NCI-H2029 (cell line): ENCODE measurements at regions not wholly inside any gene's neighbourhood (a gene's known extent, or its start where the extent isn't known, plus 50 kb on each side); places are given as distances from the start of the nearest gene placed in this dataset.
"Not testable (repeated sequence)": the region's sequence is repeated elsewhere in the genome, so short reads cannot be mapped to it uniquely, and the experiment has no call there.

ENCODE experiments used
- DNase-seq: peaks from one replicate; lab custom pipeline; 2025; lab: John Stamatoyannopoulos, UW

GRCh38 chr4:174066611-174067205, 216.8 kb downstream of the FBXO8 start:
- DNase-seq, result no peak

GRCh38 chr4:174062831-174063230, 220.6 kb downstream of the FBXO8 start:
- no peak for DNase-seq

GRCh38 chr4:174061026-174061425, 222.4 kb downstream of the FBXO8 start:
- DNase-seq, result no peak

- no peak for DNase-seq
Observed at GRCh38 chr4:174058846-174059245, 224.6 kb downstream of the FBXO8 start.

GRCh38 chr4:174056959-174057358, 226.5 kb downstream of the FBXO8 start:
- no peak for DNase-seq

- DNase-seq, result no peak
Observed at GRCh38 chr4:174055344-174055743, 228.1 kb downstream of the FBXO8 start.

GRCh38 chr4:174053895-174054294, 229.6 kb downstream of the FBXO8 start:
- no peak for DNase-seq

GRCh38 chr4:174047363-174047762, 236.1 kb downstream of the FBXO8 start:
- no peak for DNase-seq

GRCh38 chr4:174045829-174046228, 237.6 kb downstream of the FBXO8 start:
- not testable (repeated sequence) for DNase-seq

GRCh38 chr4:174045381-174045780, 238.1 kb downstream of the FBXO8 start:
- no peak for DNase-seq

- no peak for DNase-seq
Observed at GRCh38 chr4:174041555-174042105, 241.8 kb downstream of the FBXO8 start.

GRCh38 chr4:174040287-174040686, 243.2 kb downstream of the FBXO8 start:
- DNase-seq, result no peak

GRCh38 chr4:174038481-174038880, 245.0 kb downstream of the FBXO8 start:
- DNase-seq, result no peak

GRCh38 chr4:174037631-174038030, 245.8 kb downstream of the FBXO8 start:
- no peak for DNase-seq

- no peak for DNase-seq
Observed at GRCh38 chr4:174037049-174037448, 246.4 kb downstream of the FBXO8 start.

GRCh38 chr4:174036576-174036975, 246.9 kb downstream of the FBXO8 start:
- DNase-seq, result no peak

GRCh38 chr4:174036111-174036510, 247.4 kb downstream of the FBXO8 start:
- no peak for DNase-seq

GRCh38 chr4:174023641-174024040, 259.8 kb downstream of the FBXO8 start:
- no peak for DNase-seq

- DNase-seq, result no peak
Observed at GRCh38 chr4:174018236-174018635, 265.2 kb downstream of the FBXO8 start.

GRCh38 chr4:174016251-174016650, 267.2 kb downstream of the FBXO8 start:
- no peak for DNase-seq

- DNase-seq, result no peak
Observed at GRCh38 chr4:174012886-174013259, 270.6 kb downstream of the FBXO8 start.

GRCh38 chr4:174012135-174012885, 271.2 kb downstream of the FBXO8 start:
- no peak for DNase-seq

GRCh38 chr4:174010547-174010946, 272.9 kb downstream of the FBXO8 start:
- no peak for DNase-seq
